HG03439 (cell line): ENCODE measurements at regions not wholly inside any gene's neighbourhood (a gene's known extent, or its start where the extent isn't known, plus 50 kb on each side); places are given as distances from the start of the nearest gene placed in this dataset.
"Not testable (repeated sequence)": the region's sequence is repeated elsewhere in the genome, so short reads cannot be mapped to it uniquely, and the experiment has no call there.

Experiments
- ATAC-seq: cut with Tn5 transposase; IDR thresholded peaks from one replicate; pipeline ENCODE4 v1.9.1; 2021; ENCODE audit warnings: mild to moderate bottlenecking, moderate library complexity; ENCODE audit not compliant: unreplicated experiment

DNA sequence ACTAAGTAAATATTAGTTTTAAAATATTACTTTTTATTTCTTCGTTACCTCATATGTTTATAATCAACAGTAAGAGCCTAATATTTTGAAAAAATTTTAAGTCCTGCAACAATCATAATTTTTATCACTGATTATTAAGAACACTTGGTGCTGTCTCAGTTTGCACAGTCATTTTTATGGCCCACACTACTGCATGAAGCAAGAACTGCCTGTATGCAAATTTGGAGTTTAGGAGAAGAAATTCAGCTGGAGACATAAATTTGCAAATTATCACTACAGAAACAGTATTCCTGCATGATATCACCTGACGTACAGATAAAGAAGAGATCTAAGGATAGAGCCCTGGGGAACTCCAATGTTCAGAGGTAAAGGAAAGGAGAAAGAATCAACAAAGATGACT lies 144.1 kb upstream of the RBBP8 start:
- ATAC-seq = no peak

DNA sequence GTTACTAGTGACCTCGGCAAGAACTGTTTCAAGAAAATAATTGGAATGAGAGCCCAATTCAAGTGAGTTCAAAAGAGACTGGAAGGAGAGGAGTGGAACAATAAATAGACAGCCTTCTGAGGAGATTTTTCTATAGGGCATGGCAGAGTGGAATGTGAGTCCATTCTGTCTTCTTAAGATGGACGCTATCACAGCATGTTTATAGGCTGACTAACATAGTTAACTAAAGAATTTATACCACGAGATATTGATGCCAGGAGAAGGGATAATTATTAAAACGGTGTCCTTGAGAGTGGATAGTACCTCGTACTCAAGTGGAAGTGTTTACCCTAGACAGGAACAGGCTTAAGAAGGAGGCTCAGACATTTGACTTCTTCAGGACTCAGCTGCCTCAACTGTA lies 143.5 kb upstream of the RBBP8 start:
- no peak for ATAC-seq

DNA sequence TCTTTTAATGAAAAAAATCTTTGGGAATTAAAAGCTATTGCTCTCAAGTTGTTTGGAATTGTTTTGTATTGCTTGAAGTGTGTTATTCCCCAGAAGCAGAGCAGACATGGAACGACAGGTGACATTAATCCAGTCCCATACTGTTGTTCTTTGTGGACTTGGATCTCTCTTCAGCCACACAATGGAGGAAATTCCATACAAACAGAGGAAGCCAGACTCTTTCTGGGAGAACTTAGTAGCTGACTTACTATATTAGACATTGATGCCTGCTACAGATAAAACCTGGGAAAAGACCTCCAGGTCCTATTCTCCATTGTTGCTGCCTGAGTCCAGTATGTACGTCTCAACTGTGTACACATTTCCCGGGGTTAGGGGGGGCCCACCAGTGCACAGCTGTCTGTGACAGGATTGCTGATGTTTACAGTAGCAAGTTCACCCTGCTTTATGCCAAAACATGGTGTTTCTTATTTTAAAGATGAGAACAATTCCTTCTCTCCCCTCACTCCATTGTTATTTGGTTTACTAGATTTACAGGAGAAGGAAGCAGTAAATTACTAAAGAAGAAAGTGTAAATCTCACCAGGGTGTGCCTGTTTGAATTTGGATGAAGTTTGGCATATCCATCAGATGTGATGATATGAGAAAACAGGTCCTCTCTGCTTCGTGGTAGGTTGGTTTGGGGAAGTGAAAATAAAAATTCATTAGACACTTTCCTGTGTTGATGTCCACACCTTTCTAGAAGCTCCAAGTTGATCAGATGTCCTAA lies 142.4 kb upstream of the RBBP8 start:
- ATAC-seq = no peak

DNA sequence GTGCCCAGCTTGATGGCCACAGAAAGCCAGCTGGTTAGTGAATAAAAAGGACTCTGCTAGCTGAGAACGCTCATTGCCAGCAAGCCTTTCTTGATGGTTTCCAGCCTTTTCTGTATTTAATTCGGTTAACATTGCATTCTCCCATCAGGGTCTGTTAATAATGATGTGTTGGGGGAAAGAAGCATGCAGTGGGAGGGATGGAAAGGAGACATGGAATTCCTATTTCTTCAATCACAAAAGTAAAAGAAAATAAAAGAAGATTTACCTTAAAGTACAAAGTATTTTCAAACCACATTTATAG lies 141.9 kb upstream of the RBBP8 start:
- ATAC-seq = no peak

DNA sequence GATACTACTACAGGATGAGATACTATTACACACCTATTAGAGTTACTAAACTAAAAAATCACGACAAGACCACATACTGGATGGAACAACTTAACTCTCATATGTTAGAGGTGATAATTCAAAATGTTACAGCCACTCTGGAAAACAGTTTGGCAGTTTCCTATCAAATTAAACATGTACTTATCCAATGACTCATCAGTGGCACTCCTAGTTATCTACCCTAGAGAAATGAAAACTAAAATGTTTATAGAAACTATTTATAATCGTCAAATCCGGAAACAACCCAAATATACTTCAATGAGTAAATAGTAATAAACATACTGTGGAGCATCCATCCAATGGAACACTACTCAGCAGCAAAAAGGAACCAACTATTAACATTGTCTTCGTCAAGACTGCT lies 137.0 kb upstream of the RBBP8 start:
- ATAC-seq = no peak

DNA sequence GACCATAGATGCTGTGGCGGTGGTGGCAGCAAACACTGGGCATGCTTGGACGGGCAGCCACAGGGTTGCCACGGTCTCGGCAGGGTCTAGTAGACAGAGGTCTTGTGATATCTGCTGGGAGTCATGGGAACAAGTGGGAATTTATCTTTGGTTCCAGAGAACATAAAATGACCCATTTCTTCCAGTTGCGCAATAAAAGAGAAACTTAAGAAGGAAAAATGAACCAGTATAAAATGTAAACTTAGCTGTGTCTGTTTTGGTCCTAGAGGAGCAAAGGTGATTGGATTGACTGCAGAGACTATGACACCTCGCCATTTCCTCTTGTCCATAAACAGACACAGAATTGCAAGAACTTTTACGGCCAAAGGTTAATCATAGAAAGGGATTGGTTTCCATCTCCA lies 132.6 kb upstream of the RBBP8 start:
- ATAC-seq = no peak

DNA sequence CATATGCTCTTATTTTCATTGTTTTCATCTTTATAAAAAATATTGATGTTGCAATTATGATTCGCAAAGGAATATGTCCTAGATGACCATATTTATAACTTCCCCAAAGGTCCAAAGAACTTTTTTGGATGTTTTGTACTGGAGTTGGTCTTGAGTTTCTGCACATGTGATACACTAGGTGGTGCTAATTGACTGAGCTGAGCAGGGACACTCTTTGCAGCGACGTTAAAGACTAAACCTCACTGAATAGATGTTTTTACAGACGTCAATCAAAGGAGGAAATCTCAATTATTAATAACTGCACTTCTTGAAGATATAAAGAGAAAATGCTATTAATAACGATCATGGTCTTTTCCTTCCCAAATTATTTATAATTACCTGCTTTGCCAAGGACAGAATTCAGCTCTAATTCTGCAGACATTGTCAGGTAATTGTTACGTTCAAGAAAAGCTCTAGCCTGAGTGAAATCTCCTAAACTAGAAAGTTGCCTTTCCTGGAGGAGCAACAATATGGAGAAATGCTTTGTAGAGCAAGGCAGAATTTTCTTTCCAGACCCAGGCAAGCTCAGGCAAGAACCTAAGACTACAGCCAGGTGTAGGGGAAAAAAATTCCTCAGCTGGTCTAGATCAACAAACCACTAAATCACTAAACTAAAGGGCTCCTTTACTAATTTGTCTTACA lies 119.3 kb upstream of the RBBP8 start:
- no peak for ATAC-seq

DNA sequence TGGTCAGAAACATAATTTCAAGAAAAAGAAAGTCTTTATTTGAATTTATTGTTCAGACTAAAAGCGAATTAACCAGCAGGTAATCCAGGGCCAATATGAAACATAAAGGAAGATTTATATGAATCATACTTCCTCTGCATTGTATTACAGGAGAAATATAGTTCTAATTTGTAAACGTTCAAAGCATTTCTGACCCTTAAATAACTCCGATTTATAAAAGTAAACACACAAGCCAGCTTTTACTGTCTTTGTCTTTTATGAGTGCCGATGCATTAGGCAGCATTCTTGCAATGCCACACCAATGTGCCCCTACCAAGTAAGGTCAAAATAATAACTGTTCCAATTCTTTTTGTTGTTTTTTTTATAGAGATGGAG lies 118.8 kb upstream of the RBBP8 start:
- ATAC-seq = no peak

DNA sequence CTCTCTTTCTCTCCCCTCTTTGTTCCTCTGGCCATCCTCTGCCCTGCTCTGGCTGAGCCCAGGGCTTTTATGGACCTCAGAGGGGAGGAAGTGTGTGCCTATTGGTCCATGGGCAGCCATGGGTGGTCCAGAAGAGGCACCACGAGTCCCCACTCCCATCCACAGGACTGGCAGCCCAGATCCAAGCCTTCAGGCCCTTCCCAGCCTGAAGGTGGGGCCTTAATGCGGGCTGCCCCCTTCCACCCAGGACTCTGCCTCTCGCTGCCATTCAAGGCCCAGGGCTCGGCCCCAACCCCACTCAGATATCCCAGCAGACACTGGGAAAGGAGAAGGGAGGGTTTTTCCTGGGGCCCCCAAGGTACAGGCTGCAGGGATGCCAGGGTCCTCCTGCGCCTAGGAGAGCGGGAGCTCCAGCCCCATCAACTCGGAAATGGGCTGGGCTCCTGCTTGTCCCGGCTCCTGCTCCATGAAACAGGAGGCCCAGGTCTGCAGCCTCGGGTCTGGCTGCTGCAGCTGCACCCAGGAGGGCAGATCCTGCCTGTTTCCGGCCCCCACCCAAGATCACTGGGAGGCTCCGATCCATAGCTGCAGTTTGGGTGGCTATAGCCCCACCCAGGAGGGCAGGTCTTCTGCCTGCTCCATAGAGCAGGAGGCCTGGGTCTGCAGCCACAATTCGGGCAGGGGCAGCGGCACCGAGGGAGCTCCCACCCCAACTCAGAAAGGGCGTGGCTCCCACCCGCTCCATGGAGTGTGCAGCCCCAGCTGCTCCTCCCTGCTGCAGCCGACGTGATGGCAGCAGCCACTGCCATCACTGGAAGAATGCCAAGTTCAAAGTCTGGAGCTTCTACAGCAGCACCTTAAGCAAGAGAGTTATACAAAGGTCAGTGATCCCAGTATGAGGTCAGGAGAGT lies 116.6 kb upstream of the RBBP8 start:
- ATAC-seq = no peak

DNA sequence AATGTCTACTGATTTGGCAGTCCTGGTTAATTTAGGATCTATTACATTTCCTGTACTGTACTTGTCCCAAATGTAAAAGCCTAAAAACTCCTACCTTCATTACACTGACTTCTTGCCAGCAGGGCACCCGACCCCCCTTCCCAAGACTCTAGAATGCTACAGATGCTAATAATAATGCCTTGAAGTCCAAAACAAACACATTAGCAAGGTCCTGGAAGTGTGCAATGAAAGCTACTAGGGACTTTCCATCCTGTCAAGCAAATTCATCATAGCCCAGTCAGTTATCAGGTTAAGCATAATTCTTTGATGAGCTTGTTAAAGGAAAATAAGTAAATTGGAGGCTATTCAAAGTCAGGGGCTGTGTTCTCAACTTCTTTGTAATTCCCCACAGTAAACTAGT lies 115.3 kb upstream of the RBBP8 start:
- ATAC-seq = no peak

DNA sequence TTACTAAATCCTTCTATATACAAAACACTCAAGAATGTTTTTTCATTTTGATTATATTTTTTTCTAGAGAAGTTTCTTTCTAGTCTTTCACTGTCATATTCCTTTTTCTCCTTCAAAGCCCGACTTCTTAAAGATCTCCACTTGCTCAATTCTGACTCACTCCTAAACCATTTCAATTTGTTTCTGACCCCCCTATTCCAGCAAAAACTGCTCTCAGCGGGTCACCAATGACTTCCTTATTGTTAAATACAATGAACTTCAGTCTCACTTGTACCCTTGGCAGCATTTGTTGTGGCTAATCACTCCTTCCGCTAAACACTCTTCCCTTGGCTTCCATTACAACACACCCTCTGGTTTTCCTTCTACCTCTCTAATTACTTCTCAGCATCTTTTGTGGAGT lies 111.1 kb upstream of the RBBP8 start:
- ATAC-seq = no peak

DNA sequence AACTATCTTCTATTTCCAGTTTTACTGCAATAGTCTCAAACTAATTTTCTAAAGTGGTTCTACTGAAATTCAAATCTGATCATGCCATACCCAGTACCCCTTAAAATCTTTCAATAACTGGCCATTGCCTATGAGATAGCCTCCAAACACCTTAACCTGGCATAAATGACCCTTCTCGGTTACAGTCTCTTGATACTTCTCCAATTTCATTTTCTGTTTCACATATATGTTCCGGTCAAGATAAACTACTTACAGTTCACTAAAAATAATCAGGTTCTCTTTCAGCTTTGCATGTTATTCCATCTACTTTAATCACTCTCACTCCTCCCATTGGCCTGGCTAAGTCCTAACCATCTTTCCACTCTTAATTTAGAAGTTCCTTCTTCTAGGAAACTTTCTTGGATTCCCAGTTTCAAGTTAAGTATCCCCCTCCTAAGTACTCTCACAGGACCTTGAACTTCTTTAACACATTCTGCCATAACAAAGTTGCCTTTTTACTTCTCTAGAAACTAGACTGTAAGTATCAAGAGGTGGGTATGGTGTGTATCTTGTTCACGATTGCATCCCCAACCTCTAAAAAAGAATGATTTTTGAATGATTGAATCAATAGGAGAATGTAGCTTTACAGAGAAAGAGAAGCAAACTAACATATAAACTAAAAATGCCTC lies 110.2 kb upstream of the RBBP8 start:
- ATAC-seq = peak; percentile 90

DNA sequence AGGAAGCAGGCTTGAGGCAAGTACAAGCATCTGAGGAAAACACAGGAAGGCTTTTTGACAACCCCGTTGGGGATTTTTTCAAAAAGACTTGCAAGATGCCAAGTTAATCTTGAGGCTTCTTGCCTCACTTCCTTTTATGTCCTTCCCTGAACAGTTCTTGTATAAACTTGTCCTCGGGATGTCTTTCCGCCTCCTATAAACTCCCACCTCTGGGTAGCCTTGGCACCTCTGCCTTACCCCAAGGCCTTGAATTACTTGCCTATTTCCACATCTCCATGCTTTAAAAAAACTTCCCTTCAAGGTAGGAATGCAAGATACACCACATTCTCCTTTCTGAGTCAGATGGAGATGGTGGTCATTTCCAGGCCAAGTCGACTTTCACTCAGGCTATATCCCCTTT lies 106.4 kb upstream of the RBBP8 start:
- no peak for ATAC-seq

DNA sequence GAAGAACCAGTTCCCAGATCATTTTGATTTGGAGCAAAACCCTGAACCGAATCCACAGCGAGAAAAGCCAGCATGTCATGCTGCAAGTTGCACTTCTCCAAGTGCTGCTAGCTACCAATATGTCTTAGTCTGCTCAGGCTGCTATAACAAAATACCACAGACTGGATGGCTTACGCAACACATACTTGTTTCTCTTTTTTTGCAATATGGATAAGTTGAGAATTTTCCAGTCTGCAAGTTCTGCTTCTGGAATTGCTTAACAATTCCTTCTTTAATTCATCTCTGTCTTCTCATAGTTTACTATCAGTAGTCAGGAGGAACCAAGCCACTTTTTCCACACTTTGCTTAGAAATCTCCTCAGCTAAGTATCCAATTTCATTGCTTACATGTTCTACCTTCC lies 105.9 kb upstream of the RBBP8 start:
- ATAC-seq = no peak

DNA sequence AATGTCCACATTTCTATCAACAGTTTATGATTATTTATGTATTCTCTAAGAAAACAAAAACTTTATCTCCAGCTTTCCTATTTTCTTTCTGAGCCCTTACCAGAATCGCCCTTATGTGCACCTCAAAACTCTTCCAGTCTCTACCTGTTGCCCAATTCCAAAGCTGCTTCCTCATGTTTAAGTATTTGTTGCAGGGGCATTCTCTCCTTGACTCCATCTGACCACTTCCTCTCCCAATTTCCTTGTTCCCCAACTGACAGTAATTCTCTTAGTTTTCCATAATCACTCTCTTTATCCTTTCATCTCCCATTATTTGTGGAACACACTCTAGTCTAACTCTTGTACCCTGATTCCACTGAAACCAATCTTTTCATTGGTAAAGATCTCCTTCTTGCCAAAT lies 105.4 kb upstream of the RBBP8 start:
- no peak for ATAC-seq

DNA sequence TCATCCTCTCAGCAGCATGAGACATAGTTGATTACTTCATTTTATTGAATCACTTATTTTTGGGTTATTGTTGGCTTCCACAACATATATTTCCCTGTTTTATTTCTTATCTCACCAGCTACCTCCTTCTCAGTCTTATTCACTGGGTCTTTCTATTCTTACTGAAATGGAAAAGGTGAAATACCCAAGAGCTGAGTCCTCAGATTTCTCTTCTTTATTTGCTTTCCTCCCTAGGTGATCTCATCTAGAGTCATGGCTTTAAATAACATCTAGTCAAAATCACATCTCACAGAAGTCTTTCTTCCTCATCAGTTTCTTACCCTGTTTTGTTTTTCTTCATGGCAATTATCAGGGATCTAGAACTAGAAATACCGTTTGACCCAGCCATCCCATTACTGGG lies 105.0 kb upstream of the RBBP8 start:
- ATAC-seq = no peak

DNA sequence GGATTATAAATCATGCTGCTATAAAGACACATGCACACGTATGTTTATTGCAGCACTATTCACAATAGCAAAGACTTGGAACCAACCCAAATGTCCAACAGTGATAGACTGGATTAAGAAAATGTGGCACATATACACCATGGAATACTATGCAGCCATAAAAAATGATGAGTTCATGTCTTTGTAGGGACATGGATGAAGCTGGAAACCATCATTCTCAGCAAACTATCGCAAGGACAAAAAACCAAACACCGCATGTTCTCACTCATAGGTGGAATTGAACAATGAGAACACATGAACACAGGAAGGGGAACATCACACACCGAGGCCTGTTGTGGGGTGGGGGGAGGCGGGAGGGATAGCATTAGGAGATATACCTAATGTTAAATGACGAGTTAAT lies 104.5 kb upstream of the RBBP8 start:
- not testable (repeated sequence) for ATAC-seq

DNA sequence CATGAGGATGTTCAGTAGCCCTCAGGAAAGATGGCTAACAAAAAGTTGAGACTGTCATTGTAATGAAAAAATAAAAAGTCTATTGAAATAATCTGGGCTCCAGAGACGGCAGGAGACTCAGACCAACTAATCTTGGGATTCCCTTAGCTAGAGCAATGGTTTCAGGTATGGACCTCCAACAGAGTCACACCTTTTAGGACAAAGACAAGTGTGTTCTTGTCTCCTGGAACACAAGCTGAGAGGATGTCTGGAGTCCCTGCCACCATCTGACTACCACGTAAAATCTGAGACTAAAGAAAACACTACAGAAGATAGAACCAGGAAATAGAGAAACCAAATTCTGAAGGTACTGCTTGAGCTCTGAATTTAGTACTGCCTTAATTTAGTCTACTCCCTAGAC lies 103.3 kb upstream of the RBBP8 start:
- ATAC-seq = no peak

DNA sequence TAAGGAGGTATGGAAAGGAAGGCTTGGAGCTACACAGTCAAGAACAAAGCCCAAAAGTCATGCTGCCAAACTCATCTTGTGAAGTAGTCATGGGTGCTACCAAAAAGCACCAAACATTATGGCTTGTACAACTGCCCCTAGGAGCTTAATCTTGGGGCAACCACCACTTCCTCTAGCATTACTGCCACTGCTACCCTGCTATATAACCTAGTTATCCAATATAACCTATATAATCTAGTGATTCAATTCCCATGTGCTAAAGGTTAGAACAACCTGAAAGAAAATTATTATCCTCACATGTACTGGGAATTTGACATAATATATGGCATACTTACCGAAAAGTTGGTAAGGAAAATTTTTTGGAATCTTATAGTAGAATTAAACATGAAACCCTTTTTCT lies 102.6 kb upstream of the RBBP8 start:
- no peak for ATAC-seq

DNA sequence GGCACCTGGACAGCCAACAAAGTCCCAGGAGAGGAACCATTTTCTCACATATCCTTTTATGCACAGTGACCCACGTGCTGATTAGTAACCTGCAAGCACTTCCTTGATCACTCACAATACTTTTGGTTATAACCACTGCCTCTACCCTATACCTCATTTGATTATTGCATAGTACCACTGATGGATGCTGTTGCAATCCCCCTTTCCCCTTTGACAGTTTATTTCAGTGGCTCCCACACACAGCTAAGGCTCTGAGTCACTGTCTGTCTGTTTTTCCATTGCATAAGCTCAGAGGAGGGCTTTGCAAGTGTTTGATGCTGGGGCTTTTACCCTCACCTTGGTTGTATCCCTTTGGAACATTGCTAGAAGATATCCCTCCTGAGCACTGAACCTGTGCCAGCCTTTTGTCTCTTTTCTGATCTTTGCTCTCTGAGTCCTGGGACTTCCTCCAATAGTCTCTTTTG lies 101.7 kb upstream of the RBBP8 start:
- no peak for ATAC-seq

DNA sequence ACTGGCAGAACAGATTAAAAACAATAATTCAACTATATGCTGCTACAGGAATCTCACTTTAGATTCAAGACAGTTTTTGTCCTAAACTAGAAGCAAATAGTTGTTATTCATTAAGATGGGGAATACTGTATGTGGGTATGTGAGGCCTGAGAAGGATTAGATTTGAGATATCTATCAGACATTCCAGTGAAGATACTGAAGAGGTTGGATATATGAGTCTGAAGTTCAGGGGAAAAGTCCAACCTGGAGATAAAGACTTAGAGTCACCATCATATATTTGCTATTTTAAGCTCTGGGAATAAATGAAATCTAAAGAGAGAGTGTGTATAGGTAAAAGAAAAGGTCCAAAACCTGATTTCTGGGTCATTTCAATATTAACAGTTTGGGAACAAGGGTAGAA lies 96.2 kb upstream of the RBBP8 start:
- ATAC-seq = no peak
